Pancreas (tissue), 10 donors: ENCODE measurements at regions not wholly inside any gene's neighbourhood (a gene's known extent, or its start where the extent isn't known, plus 50 kb on each side); places are given as distances from the start of the nearest gene placed in this dataset.

Source experiments
- ATAC-seq, 4 donors: fragments of 200-7000 bp; cut with Tn5 transposase; one replicate each; pipeline versions ENCODE4 v1.8.0 to v1.9.1; 2020; ENCODE audit warnings: mild to moderate bottlenecking in 4 of 4, moderate library complexity in 4 of 4
- DNase-seq, 6 donors: peaks; one replicate each; pipeline ENCODE4 v3.0.0-alpha.2; 2020
- FAIRE-seq: peaks from 2 replicates; lab custom pipeline; 2012; peaks lifted over from hg19 to GRCh38; lab: Jason Lieb, UNC
- H3K27ac ChIP-seq, 4 donors: fragments of 200-600 bp; sonication (generic); 1 replicate in 3 of 4; 2 replicates in 1 of 4; pipeline versions ENCODE4 v1.5.0 to v1.8.0; 2020
- H3K27me3 ChIP-seq, 4 donors: fragments of 200-600 bp; one replicate each; pipeline ENCODE4 v1.8.0; 2021
- H3K36me3 ChIP-seq, 3 donors: fragments of 200-600 bp; sonication (generic) in 1 of 3; one replicate each; pipeline versions ENCODE4 v1.5.0 to v1.8.0; 2020 to 2021
- H3K4me1 ChIP-seq, 3 donors: fragments of 200-600 bp; one replicate each; pipeline ENCODE4 v1.8.0; 2021
- H3K4me3 ChIP-seq, 4 donors: fragments of 200-600 bp; sonication (generic) in 2 of 4; one replicate each; pipeline versions ENCODE4 v1.5.0 to v1.8.0; 2020 to 2021
- H3K9me3 ChIP-seq, 4 donors: fragments of 200-600 bp; one replicate each; pipeline ENCODE4 v1.8.0; 2021
- WGBS, 2 donors: extraction: QIAGEN DNeasy Blood & Tissue Kit; methylation state at CpG; one replicate each; pipeline ENCODE4 v1.1.7; 2013; 5-methylcytosine and 5-hydroxymethylcytosine counted together
- intact Hi-C, 3 donors: fragments of 100-400 bp; cut with DNase I; formaldehyde crosslinking; loops; one replicate each; pipeline versions ENCODE4 v1.11.1 to v1.14.2; 2022
- TF ChIP-seq, protein P1 (sequence below), 4 donors: fragments of 200-600 bp; sonication (generic) in 3 of 4; IDR thresholded peaks; one replicate each; pipeline versions ENCODE4 v1.5.0 to v1.8.0; 2021; ENCODE audit warnings: antibody characterized with exemption in 4 of 4
- donor health status: healthy with polysubstance abuse.
- donor health status: DM: no; HTN: no; CAD: no; lungs with moderate emphysema.
- donor health status: DM: no; HTN: no; CAD: no.
- donor health status: control.
- donor health status: control.
- donor health status: Bipolar disorder and iron deficiency.
- donor health status: DM: yes; HTN: yes; CAD: no.
- donor health status: DM: no; HTN: no; CAD: no.
- donor health status: DM: no; HTN: no; CAD: no.
- donor health status: DM: yes; HTN: yes; CAD: no.

DNA sequence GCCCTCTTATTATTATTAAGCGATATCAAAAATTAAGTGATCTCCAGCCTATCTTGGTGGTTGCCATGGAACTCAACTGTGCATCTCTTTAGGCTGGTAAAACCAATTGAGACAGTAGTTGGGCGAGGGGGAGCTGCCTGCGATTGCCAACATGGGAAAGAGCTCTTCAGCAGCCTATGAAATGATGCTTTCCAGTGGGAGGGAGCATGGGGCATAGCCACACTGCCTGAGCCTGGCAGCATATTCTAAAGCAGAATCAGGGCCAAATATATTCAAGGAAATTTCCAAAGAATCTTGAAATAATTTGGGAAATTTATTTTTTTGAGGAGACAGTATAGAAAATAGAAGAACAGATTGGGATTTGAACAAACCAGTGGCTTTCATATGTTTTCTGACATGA, 126.9 kb upstream of the DNAH14 start:
- H3K4me1 ChIP-seq = no peaks in the 10 kb centered on the region
- 82 to 83% methylated on average over 3 of the region's 3 CpGs for WGBS, 2 donors
- H3K4me3 ChIP-seq = no peak overlapping the region
- FAIRE-seq (no peak), DNase-seq (no peak), ATAC-seq (no peak)
- H3K27ac ChIP-seq = no peak overlapping the region
- no peaks in the 10 kb centered on the region for H3K9me3 ChIP-seq
- intact Hi-C loops = no loop called here
- no peaks in the 10 kb centered on the region for H3K27me3 ChIP-seq
- TF ChIP-seq, protein P1, sequence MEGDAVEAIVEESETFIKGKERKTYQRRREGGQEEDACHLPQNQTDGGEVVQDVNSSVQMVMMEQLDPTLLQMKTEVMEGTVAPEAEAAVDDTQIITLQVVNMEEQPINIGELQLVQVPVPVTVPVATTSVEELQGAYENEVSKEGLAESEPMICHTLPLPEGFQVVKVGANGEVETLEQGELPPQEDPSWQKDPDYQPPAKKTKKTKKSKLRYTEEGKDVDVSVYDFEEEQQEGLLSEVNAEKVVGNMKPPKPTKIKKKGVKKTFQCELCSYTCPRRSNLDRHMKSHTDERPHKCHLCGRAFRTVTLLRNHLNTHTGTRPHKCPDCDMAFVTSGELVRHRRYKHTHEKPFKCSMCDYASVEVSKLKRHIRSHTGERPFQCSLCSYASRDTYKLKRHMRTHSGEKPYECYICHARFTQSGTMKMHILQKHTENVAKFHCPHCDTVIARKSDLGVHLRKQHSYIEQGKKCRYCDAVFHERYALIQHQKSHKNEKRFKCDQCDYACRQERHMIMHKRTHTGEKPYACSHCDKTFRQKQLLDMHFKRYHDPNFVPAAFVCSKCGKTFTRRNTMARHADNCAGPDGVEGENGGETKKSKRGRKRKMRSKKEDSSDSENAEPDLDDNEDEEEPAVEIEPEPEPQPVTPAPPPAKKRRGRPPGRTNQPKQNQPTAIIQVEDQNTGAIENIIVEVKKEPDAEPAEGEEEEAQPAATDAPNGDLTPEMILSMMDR (IDR thresholded peaks at IDR 0.05) = no peak
- H3K36me3 ChIP-seq = no peaks in the 10 kb centered on the region

DNA sequence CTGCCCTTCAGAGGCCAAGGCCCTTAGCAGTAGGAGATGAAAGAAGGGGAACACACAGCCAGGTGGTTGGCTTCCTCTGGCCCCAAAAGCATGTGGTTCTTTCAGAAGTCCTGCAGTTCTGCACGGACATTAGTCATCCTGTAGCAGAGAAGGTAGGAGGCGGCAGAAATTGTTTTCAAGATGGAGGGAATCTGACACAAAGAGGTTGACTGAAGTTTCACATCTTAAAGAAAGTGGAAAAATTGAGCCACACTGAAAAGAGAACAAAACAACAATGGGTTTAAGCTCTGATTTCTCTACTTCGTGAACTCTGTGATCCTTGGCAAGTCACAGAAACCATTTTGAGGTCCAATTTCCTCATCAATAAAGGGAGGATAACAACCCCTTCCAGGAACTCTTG, 125.3 kb upstream of the DNAH14 start:
- TF ChIP-seq, protein P1 (IDR thresholded peaks at IDR 0.05) = no peak
- DNase-seq (no peak), FAIRE-seq (no peak), ATAC-seq (no peak)
- no peaks in the 10 kb centered on the region for H3K27me3 ChIP-seq
- 72 to 77% methylated on average over 3 of the region's 3 CpGs for WGBS, 2 donors
- no peaks in the 10 kb centered on the region for H3K36me3 ChIP-seq
- H3K4me1 ChIP-seq = no peaks in the 10 kb centered on the region
- H3K27ac ChIP-seq = no peak overlapping the region
- no peak overlapping the region for H3K4me3 ChIP-seq
- intact Hi-C loops = no loop called here
- H3K9me3 ChIP-seq = no peaks in the 10 kb centered on the region

DNA sequence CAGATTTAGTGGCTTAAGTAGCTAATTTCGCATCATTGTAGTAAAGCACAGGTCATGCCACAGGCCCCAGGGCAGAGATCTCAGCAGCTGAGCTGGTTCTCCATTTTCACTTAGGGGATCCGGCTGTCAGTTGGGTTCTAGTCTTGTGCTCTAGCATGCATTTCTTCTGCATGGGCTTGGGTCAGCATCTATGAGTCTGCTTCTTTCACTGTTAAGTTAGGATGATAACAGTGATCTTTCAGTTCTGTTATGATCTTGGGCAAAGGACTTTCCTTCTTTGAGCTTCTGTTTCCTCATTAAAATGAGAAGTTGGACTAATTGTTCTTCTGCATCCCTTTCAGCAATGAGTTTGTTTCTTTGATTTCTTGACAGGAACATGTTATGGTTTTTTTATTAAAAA, 123.6 kb upstream of the DNAH14 start:
- H3K27ac ChIP-seq = no peak overlapping the region
- ATAC-seq (no peak), FAIRE-seq (no peak), DNase-seq (no peak)
- H3K27me3 ChIP-seq = no peaks in the 10 kb centered on the region
- no peaks in the 10 kb centered on the region for H3K4me1 ChIP-seq
- intact Hi-C loops = no loop called here
- H3K36me3 ChIP-seq = no peaks in the 10 kb centered on the region
- TF ChIP-seq, protein P1 (IDR thresholded peaks at IDR 0.05) = no peak
- WGBS, 2 donors = 89 to 91% methylated on average over 2 of the region's 2 CpGs
- H3K4me3 ChIP-seq = no peak overlapping the region
- no peaks in the 10 kb centered on the region for H3K9me3 ChIP-seq

DNA sequence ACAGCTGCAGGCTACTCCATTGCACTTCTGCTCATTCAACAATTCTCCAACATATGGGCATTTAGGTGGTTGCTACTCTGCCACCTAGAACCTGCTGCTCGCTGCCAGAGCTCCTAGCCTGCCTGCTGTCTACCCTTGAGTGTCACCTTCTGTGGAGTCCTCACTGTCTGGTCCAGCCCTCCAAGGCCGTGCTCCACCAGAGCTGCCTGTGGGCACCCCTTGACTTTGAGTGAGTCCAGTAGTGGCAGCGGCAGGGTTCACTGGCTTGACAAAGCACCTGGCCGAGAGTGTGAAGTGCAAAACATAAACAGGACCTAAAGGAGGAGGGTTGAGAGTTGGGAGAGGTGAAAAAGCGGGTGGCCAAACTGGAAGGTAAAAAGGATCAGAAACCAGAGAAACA, 120.3 kb upstream of the DNAH14 start:
- FAIRE-seq (no peak), DNase-seq (no peak), ATAC-seq (no peak)
- Histone ChIP-seq H3K27ac (no peak overlapping the region), H3K4me1 (no peaks in the 10 kb centered on the region), H3K4me3 (no peak overlapping the region), H3K9me3 (no peaks in the 10 kb centered on the region), H3K27me3 (no peaks in the 10 kb centered on the region), H3K36me3 (no peaks in the 10 kb centered on the region)
- TF ChIP-seq, protein P1 (IDR thresholded peaks at IDR 0.05) = no peak
- intact Hi-C loops = no loop called here
- 90 to 97% methylated on average over 5 of the region's 5 CpGs for WGBS, 2 donors

DNA sequence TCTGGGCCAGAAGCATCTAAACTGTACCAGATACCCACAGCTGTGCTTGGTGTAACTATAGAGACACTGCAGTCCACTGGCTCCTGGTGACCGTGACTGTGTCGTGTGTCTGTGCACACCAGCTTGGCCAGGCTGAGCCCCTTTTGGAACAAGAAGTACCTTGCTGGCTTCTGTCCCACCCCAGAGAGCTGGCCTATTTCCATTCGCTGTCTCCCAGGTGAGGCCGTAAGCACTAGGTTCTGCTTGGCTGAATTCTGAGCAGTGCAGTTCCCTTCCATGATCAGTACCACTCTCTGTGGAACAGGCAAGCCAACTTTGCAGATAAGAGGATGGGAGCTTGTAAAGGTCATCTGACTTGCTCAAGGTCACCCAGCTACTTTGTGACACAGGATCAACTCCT, 119.9 kb upstream of the DNAH14 start:
- TF ChIP-seq, protein P1 (IDR thresholded peaks at IDR 0.05) = no peak
- no peak for DNase-seq
- no peak for FAIRE-seq
- Histone ChIP-seq H3K27me3 (no peaks in the 10 kb centered on the region), H3K9me3 (no peaks in the 10 kb centered on the region), H3K27ac (no peak overlapping the region), H3K4me1 (no peaks in the 10 kb centered on the region), H3K4me3 (no peak overlapping the region), H3K36me3 (no peaks in the 10 kb centered on the region)
- intact Hi-C loops = no loop called here
- no peak for ATAC-seq
- 95 to 99% methylated on average over 4 of the region's 4 CpGs for WGBS, 2 donors
